ENCODE measurements at regions not wholly inside any gene's neighbourhood (a gene's known extent, or its start where the extent isn't known, plus 50 kb on each side); places are given as distances from the start of the nearest gene placed in this dataset.
"Not testable (repeated sequence)": the region's sequence is repeated elsewhere in the genome, so short reads cannot be mapped to it uniquely, and the experiment has no call there.

- no peak for DNase-seq
These were observed 135.4 kb upstream of the POGK start for GRCh38 chr1:166703726-166704462.

DNA sequence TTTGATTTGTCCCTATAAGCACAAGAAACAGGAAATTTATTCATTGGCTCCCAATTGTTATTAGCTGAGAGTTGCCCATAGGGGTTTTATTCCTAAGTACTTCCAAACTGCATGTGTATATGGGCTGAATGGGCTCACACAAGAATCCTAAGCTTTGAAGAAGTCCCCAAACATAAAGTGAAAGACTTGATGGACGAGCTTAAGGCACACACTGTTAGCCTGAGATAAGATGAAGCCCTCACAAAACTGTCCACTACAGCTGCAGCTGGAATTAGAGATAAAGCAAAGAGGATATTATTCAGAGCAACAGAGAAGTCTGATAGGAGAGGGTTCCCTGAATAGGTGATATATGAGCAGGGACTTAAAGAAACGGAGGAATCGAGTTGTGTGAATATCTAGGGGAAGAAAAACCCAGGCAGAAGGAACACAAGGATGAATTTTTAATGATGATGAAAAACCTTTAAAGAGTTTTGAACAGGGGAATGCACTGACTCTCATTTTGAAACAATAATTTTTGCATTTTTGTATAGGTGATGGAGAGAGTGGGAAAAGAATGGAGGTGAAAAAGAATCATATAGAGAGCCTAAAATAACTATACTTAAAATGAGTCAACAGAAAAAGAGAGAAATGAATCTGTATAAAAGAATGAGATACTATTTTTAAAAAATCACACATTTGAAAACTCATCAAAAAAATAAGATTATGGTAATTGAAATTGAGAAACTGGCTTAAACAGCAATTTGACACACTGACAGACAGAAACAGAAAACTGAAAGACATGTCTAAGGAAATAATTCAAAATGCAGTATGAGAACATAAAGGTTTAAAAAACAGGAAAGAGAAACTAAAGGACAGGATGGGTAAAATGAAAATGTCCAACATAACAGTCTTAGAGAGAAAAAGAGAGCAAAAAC, 133.6 kb upstream of the POGK start:
- no peak for DNase-seq

DNA sequence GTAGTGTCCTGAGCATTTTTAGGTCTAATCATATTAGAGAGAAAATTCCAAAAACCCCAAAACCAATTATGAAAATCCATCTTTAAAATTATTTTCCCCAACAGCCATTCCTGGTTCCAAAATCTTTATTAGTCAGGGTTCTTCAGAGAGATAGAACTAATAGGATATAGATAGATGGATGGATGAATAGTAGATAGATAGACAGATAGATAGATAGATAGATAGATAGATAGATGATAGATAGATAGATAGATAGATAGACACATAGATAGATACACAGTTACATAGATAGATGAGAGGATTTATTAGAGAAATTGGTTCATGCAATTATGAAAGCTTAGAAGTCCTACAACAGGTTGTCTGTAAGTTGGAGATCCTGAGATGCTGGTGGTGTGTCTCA, 122.7 kb upstream of the POGK start:
- no peak for DNase-seq

DNA sequence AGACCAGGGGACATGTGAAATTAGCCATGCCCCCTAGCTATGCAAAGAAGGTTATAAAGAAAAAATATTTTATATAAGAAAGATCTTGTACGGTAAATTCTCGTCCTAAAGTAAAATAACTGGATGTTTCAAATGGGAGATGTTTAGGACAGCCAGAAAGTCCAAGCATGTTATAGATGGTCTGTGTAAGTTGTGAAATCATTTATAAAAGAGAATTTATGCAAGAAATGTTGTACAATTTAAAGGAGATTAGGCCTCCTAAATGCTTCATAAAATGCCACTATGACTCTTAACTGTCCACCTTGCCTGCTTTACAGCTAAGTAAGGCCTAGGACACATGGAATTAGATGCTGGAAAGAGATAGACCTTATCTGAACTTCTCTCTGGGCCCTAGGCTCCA, 118.1 kb upstream of the POGK start:
- no peak for DNase-seq

DNA sequence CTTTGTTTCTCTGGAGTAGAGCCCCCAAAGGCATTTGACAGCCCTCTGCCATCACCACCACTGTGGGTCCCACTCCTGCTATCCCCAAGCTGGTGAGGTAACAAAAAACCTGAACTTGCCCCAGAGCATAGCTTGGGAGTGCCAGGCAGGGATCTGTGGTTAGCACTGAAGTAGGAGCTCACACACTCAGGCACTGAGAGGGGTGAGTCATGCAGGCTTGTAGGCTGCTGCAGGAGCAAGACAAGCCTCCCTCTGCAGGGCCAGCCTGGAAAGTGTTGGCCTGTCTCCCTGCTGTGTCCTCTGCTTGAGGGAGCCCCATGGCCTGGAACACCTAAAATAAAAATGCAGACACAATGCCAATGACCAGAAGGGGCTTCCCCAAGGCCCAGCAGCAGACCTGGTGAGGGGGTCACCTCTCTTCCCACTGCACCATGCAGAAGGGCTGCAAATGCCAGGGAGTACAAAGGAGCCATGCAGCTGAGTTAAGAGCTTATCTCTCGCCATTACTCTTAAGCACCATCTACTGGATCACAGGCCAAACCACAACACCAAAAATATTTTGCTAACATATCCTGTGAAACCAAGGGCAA, 108.9 kb upstream of the POGK start:
- no peak for DNase-seq

DNA sequence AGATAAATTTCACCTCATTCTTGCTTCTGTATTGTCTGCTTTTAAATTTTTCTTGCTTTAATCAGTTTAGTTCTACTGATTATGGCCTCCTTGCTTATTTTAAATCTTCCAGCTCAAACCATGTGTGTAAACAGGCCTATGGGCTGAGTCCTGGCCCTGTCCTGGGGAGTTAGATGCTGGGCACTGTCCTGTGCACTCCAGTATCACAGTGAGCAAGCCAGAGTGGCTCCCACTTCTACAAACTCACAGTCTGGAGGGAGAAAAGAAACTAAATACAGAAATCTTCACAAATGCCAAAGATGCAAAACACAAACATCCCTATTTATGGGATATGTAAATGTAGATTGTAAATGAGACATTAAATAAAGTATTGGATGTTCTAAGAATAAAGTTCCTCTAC, 101.1 kb upstream of the POGK start:
- no peak for DNase-seq

- DNase-seq: no peak
These were observed 100.4 kb upstream of the POGK start for GRCh38 chr1:166738873-166739272.

GRCh38 chr1:166740668-166741276, 98.5 kb upstream of the POGK start:
- no peak for DNase-seq

GRCh38 chr1:166763318-166763717, 76.0 kb upstream of the POGK start:
- no peak for DNase-seq

GRCh38 chr1:166766942-166767341, 72.3 kb upstream of the POGK start:
- no peak for DNase-seq

DNA sequence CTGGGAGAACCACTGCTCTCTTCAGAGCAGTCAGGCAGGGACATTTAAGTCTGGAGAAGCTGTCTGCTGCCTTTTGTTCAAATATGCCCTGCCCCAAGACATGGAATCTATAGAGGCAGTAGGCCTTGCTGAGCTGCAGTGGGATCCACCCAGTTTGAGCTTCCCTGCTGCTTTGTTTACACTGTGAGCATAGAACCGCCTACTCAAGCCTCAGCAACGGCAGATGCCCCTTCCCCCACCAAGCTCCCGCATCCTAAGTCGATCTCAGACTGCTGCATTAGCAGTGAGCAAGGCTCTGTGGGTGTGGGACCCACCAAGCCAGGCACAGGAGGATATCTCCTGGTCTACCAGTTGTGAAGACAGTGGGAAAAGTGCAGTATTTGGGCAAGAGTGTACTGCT, 54.6 kb upstream of the POGK start:
- not testable (repeated sequence) for DNase-seq

GRCh38 chr1:166785987-166786386, 53.3 kb upstream of the POGK start:
- DNase-seq: no peak

GRCh38 chr1:166789286-166789685, 50.0 kb upstream of the POGK start:
- DNase-seq: no peak
